K562 (cell line): ENCODE measurements at regions not wholly inside any gene's neighbourhood (a gene's known extent, or its start where the extent isn't known, plus 50 kb on each side); places are given as distances from the start of the nearest gene placed in this dataset.

Experiments used
- ATF7 ChIP-seq: fragments of 450-650 bp; IDR thresholded peaks from 2 replicates; pipeline ENCODE4 v1.7.1; 2014; ENCODE audit warnings: mild to moderate bottlenecking, moderate library complexity
- FOXO4 ChIP-seq: fragments of 450-650 bp; formaldehyde crosslinking; IDR thresholded peaks from 2 replicates; pipeline ENCODE4 v1.4.0; 2020; ENCODE audit warnings: mild to moderate bottlenecking, moderate library complexity
- ID3 ChIP-seq, 2 experiments: fragments of 250-450 bp in 1 of 2; fragments of 450-650 bp in 1 of 2; sonication (Bioruptor Pico) in 1 of 2; IDR thresholded peaks; 2 replicates each; pipeline versions ENCODE4 v1.6.1 to v1.8.0; 2016 to 2021; ENCODE audit warnings: mild to moderate bottlenecking in 2 of 2, moderate library complexity in 2 of 2, missing compliant biosample characterization in 1 of 2, missing genetic modification characterization in 1 of 2
- JUN ChIP-seq, 2 experiments: sonication (generic) in 1 of 2; formaldehyde crosslinking in 1 of 2; IDR thresholded peaks; 2 replicates each; pipeline versions ENCODE4 v1.6.1 to v1.8.0; 2012 to 2022; ENCODE audit warnings: borderline replicate concordance in 2 of 2, mild to moderate bottlenecking in 2 of 2, improper control_type of control experiment in 1 of 2, low read depth in 1 of 2, low read length in 1 of 2, missing genetic modification reagents in 1 of 2
- NR3C1 ChIP-seq: sonication (generic); formaldehyde crosslinking; IDR thresholded peaks from 2 replicates; pipeline ENCODE4 v1.8.1; 2022; ENCODE audit warnings: missing genetic modification reagents
- PATZ1 ChIP-seq: fragments of 250-450 bp; sonication (Bioruptor Pico); IDR thresholded peaks from 2 replicates; pipeline ENCODE4 v1.5.0; 2020; ENCODE audit warnings: mild to moderate bottlenecking, borderline replicate concordance
- ZNF143 ChIP-seq: sonication (generic); formaldehyde crosslinking; IDR thresholded peaks from 2 replicates; pipeline ENCODE4 v1.9.0; 2022; ENCODE audit warnings: mild to moderate bottlenecking, missing genetic modification reagents
- ZNF232 ChIP-seq: sonication (generic); formaldehyde crosslinking; IDR thresholded peaks from 2 replicates; pipeline ENCODE4 v1.8.0; 2022; ENCODE audit warnings: mild to moderate bottlenecking, missing genetic modification reagents
- ZNF717 ChIP-seq: fragments of 250-450 bp; sonication (Bioruptor Pico); IDR thresholded peaks from 2 replicates; pipeline ENCODE4 v1.5.0; 2021
- TF ChIP-seq, protein P1 (sequence below): sonication (generic); formaldehyde crosslinking; IDR thresholded peaks from 2 replicates; pipeline ENCODE4 v1.8.1; 2023; ENCODE audit warnings: mild to moderate bottlenecking, missing genetic modification reagents
- TF ChIP-seq, protein P2 (sequence below): fragments of 250-450 bp; sonication (Bioruptor Pico); IDR thresholded peaks from 2 replicates; pipeline ENCODE4 v1.5.1; 2021; ENCODE audit warnings: mild to moderate bottlenecking

- TF ChIP-seq, protein P1, sequence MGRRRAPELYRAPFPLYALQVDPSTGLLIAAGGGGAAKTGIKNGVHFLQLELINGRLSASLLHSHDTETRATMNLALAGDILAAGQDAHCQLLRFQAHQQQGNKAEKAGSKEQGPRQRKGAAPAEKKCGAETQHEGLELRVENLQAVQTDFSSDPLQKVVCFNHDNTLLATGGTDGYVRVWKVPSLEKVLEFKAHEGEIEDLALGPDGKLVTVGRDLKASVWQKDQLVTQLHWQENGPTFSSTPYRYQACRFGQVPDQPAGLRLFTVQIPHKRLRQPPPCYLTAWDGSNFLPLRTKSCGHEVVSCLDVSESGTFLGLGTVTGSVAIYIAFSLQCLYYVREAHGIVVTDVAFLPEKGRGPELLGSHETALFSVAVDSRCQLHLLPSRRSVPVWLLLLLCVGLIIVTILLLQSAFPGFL = no peak
- TF ChIP-seq, protein P2, sequence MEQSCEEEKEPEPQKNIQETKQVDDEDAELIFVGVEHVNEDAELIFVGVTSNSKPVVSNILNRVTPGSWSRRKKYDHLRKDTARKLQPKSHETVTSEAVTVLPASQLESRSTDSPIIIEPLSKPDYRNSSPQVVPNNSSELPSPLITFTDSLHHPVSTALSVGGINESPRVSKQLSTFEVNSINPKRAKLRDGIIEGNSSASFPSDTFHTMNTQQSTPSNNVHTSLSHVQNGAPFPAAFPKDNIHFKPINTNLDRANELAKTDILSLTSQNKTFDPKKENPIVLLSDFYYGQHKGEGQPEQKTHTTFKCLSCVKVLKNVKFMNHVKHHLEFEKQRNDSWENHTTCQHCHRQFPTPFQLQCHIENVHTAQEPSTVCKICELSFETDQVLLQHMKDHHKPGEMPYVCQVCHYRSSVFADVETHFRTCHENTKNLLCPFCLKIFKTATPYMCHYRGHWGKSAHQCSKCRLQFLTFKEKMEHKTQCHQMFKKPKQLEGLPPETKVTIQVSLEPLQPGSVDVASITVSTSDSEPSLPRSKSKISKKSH (CRISPR knock-in tag) = no peak
- no peak for TF ChIP-seq ZNF717 (CRISPR knock-in tag)
- no peak for TF ChIP-seq FOXO4 (CRISPR knock-in tag)
- no peak for TF ChIP-seq PATZ1 (CRISPR knock-in tag)
- no peak for TF ChIP-seq NR3C1 (CRISPR knock-in tag)
- no peak for TF ChIP-seq ZNF143 (CRISPR knock-in tag)
- no peak for TF ChIP-seq ZNF232 (CRISPR knock-in tag)
- TF ChIP-seq JUN (IDR thresholded peaks at IDR 0.05; ENCODE audit: borderline replicate concordance, low read depth, low read length) = 0 out of 2 replicates have a peak, but pooled peaks have one; percentile 28
- no peak for TF ChIP-seq JUN (CRISPR knock-in tag; IDR thresholded peaks at IDR 0.05; ENCODE audit: borderline replicate concordance)
- TF ChIP-seq ATF7 = no peak
- TF ChIP-seq ID3 (CRISPR knock-in tag; IDR thresholded peaks at IDR 0.05) = no peak
- 0 out of 2 replicates have a peak, but pooled peaks have one; percentile 42 for TF ChIP-seq ID3 (tag; IDR thresholded peaks at IDR 0.05)
These were observed 225.8 kb upstream of the KLF14 start for GRCh38 chr7:130959743-130960207.
